ENCODE measurements at regions not wholly inside any gene's neighbourhood (a gene's known extent, or its start where the extent isn't known, plus 50 kb on each side); places are given as distances from the start of the nearest gene placed in this dataset.

DNA sequence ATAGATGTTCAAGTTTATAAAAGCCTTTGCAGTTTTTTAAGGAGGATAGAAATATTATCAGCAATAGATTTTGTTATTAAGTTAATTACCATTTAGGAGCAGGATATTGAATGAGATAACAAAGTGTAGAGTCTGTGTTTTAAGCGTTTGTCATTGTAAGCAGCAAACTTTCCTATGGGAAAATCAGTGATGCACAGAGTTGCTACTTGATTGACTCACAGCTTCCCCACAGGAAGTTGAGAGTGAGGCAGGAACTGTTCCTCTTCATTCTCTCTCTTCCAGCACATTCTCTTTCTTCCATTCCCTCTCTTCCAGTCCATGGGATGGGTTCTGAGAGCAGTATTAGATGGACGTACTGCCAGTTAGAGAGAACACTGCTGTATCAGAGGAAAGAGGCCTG, 867.7 kb upstream of the AGA start:
- DNase-seq: no peak

- DNase-seq: no peak
Observed at GRCh38 chr4:178311997-178312396, 869.8 kb upstream of the AGA start.

GRCh38 chr4:178314287-178314686, 872.0 kb upstream of the AGA start:
- DNase-seq: no peak

GRCh38 chr4:178316211-178316610, 874.0 kb upstream of the AGA start:
- peak; percentile 87 for DNase-seq

- no peak for DNase-seq
Observed at GRCh38 chr4:178320003-178320402, 877.8 kb upstream of the AGA start.

DNA sequence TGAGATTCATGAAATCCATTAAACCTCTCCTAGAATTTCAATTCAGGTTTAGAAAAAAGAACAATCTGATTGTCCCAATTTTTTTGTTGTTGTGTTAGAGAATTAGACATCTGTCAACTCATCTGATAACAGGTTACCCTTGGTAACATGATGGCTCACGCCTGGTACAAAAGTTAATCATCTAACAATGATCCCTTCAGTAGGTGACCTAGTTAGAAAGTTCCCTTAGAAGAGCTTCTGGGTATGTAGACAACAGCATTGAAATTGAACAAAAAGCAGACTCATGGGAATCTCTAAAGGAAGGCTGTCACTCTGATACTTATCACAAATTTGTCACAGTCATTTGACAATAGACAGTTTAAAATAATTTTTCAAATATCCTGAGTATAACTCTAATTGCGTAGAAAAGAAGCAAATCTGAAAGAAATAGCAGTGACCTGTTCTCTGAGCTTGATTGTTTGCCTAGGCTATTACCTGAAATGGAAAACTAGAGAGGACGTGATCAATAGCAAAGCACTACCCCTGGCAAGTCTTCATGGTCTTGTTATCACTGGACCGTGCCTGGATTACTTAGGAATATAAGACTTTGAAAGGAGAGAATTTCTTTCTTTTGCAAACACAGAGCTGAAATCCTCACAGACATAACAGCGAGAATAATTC, 880.4 kb upstream of the AGA start:
- no peak for DNase-seq

- DNase-seq: no peak
Observed at GRCh38 chr4:178329226-178329872, 887.1 kb upstream of the AGA start.

- DNase-seq: no peak
Observed at GRCh38 chr4:178333355-178333754, 891.1 kb upstream of the AGA start.

- no peak for DNase-seq
Observed at GRCh38 chr4:178339769-178340168, 897.5 kb upstream of the AGA start.

- DNase-seq: no peak
Observed at GRCh38 chr4:178340468-178340867, 898.2 kb upstream of the AGA start.

DNA sequence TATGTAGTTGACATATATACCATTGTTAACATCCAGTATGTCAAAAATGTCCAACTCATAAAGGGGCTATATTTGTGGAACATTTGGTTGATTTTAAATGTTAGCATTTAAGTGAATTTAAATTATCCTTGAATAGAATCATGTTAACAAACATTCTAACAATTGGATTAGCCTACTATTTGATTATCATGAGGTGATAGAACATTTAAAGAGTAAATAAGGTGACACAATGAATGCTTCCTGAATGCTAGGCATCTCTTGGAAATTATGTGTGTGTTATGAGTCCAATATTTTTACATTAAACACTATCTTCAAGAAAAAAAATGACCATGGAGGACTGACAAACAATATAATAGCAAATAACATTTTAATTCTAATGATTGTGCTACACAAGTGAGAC, 901.9 kb upstream of the AGA start:
- DNase-seq: no peak

DNA sequence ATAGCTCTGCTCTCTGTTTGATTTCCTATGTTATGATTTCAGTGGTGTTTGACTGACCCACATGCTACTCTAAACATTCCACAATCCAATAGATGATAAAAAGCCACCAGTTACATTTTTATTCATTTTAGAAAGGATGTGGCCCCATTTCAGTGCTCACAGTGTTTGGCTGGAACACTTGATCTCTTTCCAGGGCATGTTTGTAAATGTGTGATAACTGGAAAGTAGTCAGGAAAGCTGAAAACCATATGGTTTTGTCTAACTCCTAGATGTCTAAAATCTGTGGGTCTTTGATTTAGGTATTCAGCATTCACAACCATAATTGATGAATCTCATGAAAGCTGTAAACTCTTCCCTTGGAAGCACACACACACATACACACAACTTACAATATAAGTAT, 904.9 kb upstream of the AGA start:
- no peak for DNase-seq

- no peak for DNase-seq
Observed at GRCh38 chr4:178349601-178350000, 907.4 kb upstream of the AGA start.

- DNase-seq: no peak
Observed at GRCh38 chr4:178351185-178351584, 908.9 kb upstream of the AGA start.

GRCh38 chr4:178356725-178357124, 914.5 kb upstream of the AGA start:
- DNase-seq: no peak

GRCh38 chr4:178385481-178385880, 943.2 kb upstream of the AGA start:
- no peak for DNase-seq

DNA sequence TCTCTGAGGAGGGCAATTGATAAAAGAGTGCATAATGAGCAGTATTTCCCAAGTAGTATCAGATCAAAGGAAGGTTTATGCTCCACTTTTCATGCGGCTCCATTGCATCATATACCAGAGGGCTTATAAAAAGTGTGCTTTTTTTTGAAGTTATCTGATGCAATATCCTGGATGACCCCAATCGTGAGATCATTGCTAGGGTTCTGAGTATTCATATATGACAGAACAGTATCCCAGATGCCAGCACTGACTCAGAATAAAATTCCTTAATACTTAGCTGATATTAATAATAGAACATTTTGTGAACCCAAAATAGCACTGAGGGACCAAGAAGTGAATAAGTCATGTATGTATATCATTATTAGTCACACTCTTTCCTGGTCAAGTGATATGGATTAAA, 945.5 kb upstream of the AGA start:
- no peak for DNase-seq

GRCh38 chr4:178395798-178396197, 953.6 kb upstream of the AGA start:
- no peak for DNase-seq

- DNase-seq: no peak
Observed at GRCh38 chr4:178412455-178412854, 970.2 kb upstream of the AGA start.

- no peak for DNase-seq
Observed at GRCh38 chr4:178414042-178414441, 971.8 kb upstream of the AGA start.

- no peak for DNase-seq
Observed at GRCh38 chr4:178414881-178415446, 972.7 kb upstream of the AGA start.

DNA sequence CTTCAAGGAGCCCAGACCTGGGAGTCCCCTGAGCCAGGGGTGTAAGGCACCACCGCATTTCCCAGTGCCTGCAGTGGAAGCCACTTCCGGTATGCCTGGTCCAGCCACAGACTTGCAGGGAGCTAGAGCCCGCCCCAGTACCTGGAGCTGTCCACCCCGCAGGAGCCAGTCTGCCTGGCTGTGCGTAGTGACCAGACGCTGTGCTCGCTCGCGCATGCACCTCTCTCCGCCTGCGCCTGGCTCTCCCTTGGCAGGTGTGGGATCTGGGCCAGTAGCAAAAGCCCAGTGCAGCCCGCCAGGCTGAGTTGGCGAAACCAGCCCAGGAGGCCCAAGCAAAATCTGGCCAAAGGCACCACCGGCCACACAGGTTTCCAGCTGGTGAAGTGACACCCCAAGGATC, 973.7 kb upstream of the AGA start:
- DNase-seq: no peak

GRCh38 chr4:178423366-178423765, 981.1 kb upstream of the AGA start:
- DNase-seq: no peak

DNA sequence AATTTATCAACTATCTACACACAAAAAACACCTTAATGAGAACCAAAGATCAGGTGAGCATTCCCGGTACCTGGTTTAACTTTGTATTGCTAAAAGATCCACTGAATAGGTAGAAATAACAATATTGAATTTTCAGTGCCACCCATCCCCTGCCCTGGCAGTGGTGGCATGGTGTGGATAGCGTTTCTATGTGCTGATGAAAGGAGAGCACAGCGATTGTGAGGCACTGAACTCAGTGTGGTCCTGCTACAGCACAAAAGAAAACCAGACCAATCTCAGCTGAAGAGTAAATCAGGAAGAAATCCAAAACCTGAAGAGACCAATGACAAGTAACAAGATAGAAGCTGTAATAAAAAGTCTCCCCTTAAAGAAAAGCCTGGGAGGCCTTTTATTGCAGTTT, 984.6 kb upstream of the AGA start:
- DNase-seq: no peak

GRCh38 chr4:178427663-178428062, 985.4 kb upstream of the AGA start:
- DNase-seq: no peak
